Skeletal muscle tissue (tissue), 3 donors: ENCODE measurements at regions not wholly inside any gene's neighbourhood (a gene's known extent, or its start where the extent isn't known, plus 50 kb on each side); places are given as distances from the start of the nearest gene placed in this dataset.

Source experiments
- H3K27ac ChIP-seq: one replicate; pipeline ENCODE4 v1.7.0; 2013; ENCODE audit warnings: mild to moderate bottlenecking, low read depth, low read length, inconsistent platforms
- H3K27me3 ChIP-seq, 3 donors: one replicate each; pipeline ENCODE4 v1.7.0; 2013; ENCODE audit warnings: low read length in 3 of 3; ENCODE audit not compliant: control insufficient read depth in 3 of 3, insufficient read depth in 3 of 3
- H3K36me3 ChIP-seq, 3 donors: one replicate each; pipeline ENCODE4 v1.7.0; 2013; ENCODE audit warnings: low read length in 3 of 3; ENCODE audit not compliant: control insufficient read depth in 3 of 3, insufficient read depth in 3 of 3
- H3K4me1 ChIP-seq, 3 donors: one replicate each; pipeline ENCODE4 v1.7.0; 2013; ENCODE audit warnings: low read length in 3 of 3, mild to moderate bottlenecking in 3 of 3; ENCODE audit not compliant: control insufficient read depth in 3 of 3, insufficient read depth in 3 of 3
- H3K4me3 ChIP-seq, 3 donors: one replicate each; pipeline ENCODE4 v1.7.0; 2013; ENCODE audit warnings: low read length in 3 of 3
- H3K9ac ChIP-seq, 3 donors: one replicate each; pipeline ENCODE4 v1.7.0; 2013; ENCODE audit warnings: low read length in 3 of 3, mild to moderate bottlenecking in 3 of 3, moderate library complexity in 2 of 3, low read depth in 1 of 3
- H3K9me3 ChIP-seq, 3 donors: one replicate each; pipeline ENCODE4 v1.7.0; 2013; ENCODE audit warnings: low read length in 3 of 3; ENCODE audit not compliant: control insufficient read depth in 3 of 3
- donor health status: Osteomylitis.

DNA sequence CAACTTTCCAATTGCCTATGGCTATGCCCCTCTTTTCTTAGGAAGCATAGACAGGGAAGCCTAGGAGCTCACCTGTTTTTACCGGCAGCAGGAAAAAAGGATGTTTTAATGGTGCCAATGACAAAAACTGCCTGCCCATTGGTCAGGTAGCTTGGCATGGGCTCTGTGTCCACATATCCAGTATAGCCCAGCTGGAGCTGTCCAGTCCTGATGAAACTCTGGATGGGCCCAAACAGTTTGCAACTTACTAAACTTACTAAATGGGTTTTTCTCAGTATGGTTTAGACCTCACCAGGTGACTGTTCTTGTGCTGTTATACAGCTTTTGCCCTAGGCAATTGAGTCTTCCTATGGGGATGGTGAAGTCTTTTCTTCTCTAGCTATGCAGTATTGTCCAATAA lies 711.2 kb downstream of the AMY1C start:
- peaks cover 0 to 6% (median 0%) of the 10 kb centered on the region in 3 donors for H3K9me3 ChIP-seq
- H3K27me3 ChIP-seq = no peaks in the 10 kb centered on the region
- no peak overlapping the region for H3K4me3 ChIP-seq
- H3K27ac ChIP-seq = no peak overlapping the region
- H3K36me3 ChIP-seq = no peaks in the 10 kb centered on the region
- no peak overlapping the region for H3K9ac ChIP-seq
- no peaks in the 10 kb centered on the region for H3K4me1 ChIP-seq

- Histone ChIP-seq H3K9me3 (peaks cover 0 to 6% (median 0%) of the 10 kb centered on the region in 3 donors), H3K4me1 (no peaks in the 10 kb centered on the region), H3K9ac (no peak overlapping the region), H3K27ac (no peak overlapping the region), H3K36me3 (no peaks in the 10 kb centered on the region), H3K27me3 (no peaks in the 10 kb centered on the region), H3K4me3 (no peak overlapping the region)
Measured at GRCh38 chr1:104463126-104463697, 713.5 kb downstream of the AMY1C start.

GRCh38 chr1:104466068-104466467 lies 716.4 kb downstream of the AMY1C start:
- Histone ChIP-seq H3K4me3 (no peak overlapping the region), H3K9ac (no peak overlapping the region), H3K36me3 (no peaks in the 10 kb centered on the region), H3K27ac (no peak overlapping the region), H3K4me1 (no peaks in the 10 kb centered on the region), H3K9me3 (no peaks in the 10 kb centered on the region), H3K27me3 (no peaks in the 10 kb centered on the region)

GRCh38 chr1:104467590-104467989 lies 717.9 kb downstream of the AMY1C start:
- H3K36me3 ChIP-seq = no peaks in the 10 kb centered on the region
- H3K27me3 ChIP-seq = no peaks in the 10 kb centered on the region
- no peaks in the 10 kb centered on the region for H3K4me1 ChIP-seq
- H3K9ac ChIP-seq = no peak overlapping the region
- no peaks in the 10 kb centered on the region for H3K9me3 ChIP-seq
- H3K4me3 ChIP-seq = no peak overlapping the region
- H3K27ac ChIP-seq = no peak overlapping the region

DNA sequence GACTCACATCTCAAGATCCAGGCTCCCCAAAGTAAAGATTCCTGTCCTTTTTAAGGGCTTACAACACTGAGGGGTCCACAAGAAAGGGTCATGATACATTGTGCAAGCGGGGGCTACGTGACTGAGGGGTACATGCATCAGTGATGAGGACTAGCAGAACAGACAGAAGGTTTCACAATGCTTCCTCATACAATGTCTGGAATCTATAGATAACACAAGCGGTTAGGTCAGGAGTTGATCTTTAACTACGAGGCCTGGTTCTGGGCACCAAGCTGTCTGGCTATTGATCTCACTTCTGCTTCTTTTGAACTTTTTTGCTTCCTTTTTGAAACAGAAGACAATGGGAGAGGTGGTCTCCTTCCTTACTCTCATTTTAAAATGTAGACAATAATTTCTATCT lies 718.6 kb downstream of the AMY1C start:
- H3K27ac ChIP-seq = no peak overlapping the region
- H3K9ac ChIP-seq = no peak overlapping the region
- no peak overlapping the region for H3K4me3 ChIP-seq
- H3K4me1 ChIP-seq = no peaks in the 10 kb centered on the region
- no peaks in the 10 kb centered on the region for H3K27me3 ChIP-seq
- H3K36me3 ChIP-seq = no peaks in the 10 kb centered on the region
- H3K9me3 ChIP-seq = no peaks in the 10 kb centered on the region

- Histone ChIP-seq H3K27ac (no peak overlapping the region), H3K4me1 (no peaks in the 10 kb centered on the region), H3K27me3 (no peaks in the 10 kb centered on the region), H3K9me3 (no peaks in the 10 kb centered on the region), H3K9ac (no peak overlapping the region), H3K4me3 (no peak overlapping the region), H3K36me3 (no peaks in the 10 kb centered on the region)
Measured at GRCh38 chr1:104476126-104476525, 726.4 kb downstream of the AMY1C start.

DNA sequence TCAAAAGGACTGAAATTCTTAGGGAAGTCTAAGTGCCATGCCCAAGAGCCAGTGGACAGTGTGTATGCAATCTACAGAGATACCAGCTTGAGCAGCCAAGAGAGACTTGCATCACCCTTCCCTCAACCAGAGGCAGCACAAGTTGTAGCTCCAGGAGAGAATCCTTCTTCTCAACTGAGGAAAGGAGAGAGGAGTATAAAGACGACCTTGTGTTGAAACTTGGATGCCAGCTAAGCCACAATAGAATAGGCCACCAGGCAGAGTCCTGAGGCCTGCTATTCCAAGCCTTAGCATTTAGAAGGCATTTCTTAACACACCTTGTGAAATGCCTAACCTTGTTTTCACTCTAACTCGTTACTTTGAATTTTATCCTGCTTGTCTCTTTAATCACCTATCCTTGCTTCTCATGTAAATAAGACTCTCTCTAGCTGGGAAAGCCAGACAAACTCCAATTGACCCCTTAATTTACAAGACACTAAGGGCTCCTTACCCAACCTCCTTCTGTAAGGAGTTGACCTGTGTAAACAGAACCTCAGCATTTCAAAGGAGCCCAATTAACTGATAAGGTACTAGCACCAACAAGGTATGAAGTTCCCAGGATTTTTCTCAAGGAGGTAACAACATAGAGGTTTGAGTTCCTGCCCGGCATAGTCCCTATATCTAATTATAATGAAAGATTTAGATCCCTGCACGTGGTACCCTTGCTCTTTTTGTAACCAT lies 738.8 kb downstream of the AMY1C start:
- no peak overlapping the region for H3K27ac ChIP-seq
- no peaks in the 10 kb centered on the region for H3K4me1 ChIP-seq
- H3K27me3 ChIP-seq = no peaks in the 10 kb centered on the region
- H3K9ac ChIP-seq = no peak overlapping the region
- H3K9me3 ChIP-seq = no peaks in the 10 kb centered on the region
- no peaks in the 10 kb centered on the region for H3K36me3 ChIP-seq
- H3K4me3 ChIP-seq = no peak overlapping the region

DNA sequence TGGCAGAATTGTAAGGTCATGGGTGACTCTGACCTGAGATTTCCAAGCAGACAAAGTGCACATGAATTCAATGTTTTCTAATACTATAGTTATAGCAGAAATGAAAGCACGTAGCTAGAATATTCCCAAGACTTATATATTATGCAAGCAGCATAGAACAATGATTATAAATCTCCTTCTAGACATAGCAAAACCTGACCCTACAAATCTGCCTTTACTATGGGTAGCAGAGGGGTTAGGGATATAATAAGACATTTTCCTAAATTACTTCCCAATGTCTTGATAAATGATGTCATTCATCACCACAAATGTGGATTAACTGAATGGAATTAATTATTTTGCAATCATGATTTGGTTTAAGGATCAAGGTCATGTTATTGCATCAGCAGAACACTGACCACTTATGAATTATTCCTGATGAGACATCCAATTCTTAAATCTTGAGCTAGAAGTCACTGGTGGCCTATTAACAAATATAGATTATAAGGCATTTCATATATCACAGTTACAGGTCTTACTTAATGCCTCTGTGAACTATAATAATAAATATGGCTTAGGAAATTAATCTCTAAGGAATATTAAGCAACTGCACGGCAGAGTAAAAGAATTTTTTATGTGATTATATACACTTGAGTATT lies 776.6 kb downstream of the AMY1C start:
- Histone ChIP-seq H3K9ac (no peak overlapping the region), H3K27ac (no peak overlapping the region), H3K4me3 (no peak overlapping the region), H3K36me3 (no peaks in the 10 kb centered on the region), H3K4me1 (no peaks in the 10 kb centered on the region), H3K27me3 (no peaks in the 10 kb centered on the region), H3K9me3 (no peaks in the 10 kb centered on the region)

DNA sequence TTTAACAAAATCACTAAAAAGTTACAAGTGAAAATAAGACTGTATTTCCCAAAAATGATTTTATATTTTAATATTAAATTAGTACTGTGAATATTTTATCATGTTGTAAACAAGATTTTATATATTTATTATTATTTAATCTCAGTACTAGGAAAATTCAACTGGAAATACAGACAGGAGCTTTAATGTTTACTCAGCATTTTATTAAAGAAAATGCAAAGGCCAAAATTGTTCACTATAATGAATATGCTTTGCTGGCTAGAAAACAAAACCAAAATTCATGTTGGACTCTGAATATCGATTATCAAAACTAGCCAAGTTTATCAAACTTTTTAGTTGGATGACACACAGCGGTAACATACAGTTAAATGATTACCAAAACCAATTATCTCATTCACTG lies 782.3 kb downstream of the AMY1C start:
- Histone ChIP-seq H3K4me3 (no peak overlapping the region), H3K9ac (no peak overlapping the region), H3K4me1 (no peaks in the 10 kb centered on the region), H3K36me3 (no peaks in the 10 kb centered on the region), H3K9me3 (no peaks in the 10 kb centered on the region), H3K27ac (no peak overlapping the region), H3K27me3 (no peaks in the 10 kb centered on the region)

- Histone ChIP-seq H3K36me3 (no peaks in the 10 kb centered on the region), H3K4me1 (no peaks in the 10 kb centered on the region), H3K27me3 (no peaks in the 10 kb centered on the region), H3K9ac (no peak overlapping the region), H3K4me3 (no peak overlapping the region), H3K9me3 (no peaks in the 10 kb centered on the region), H3K27ac (no peak overlapping the region)
Measured at GRCh38 chr1:104574620-104575019, 824.9 kb downstream of the AMY1C start.
